ENCODE measurements at regions not wholly inside any gene's neighbourhood (a gene's known extent, or its start where the extent isn't known, plus 50 kb on each side); places are given as distances from the start of the nearest gene placed in this dataset.

DNA sequence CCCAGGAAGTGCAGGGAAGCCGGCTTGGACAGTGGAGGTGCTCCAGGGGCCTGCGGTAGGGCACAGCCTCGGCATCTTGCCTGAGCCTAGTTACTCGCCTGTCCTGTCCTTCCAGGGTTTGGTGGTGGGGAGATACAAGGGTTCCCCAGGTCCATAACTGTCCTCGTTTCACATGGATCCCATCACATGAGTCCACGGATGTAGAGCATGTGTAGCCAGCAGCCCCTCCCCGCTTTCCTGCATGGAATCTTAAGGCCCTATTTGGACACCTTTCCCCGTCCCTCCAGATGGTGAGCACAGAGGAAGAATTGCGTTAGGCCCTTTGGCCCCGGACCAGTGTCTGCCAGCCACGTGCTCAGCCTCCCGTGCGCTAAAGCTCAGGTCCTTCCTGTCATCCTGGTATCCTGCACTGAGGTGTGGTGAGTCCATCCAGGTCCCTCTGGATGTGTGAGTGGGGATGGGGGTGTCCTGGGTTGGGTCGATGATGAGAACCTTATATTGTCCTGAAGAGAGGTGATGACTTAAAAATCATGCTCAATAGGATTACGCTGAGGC is 230.4 kb downstream of the SNRPN start:
- intact Hi-C loops (cut with micrococcal nuclease): no loop called here
- Histone ChIP-seq H3K9me3 (replicated peaks; ENCODE audit: control insufficient read depth, insufficient read depth, low read length) (peaks cover 8% of the 10 kb centered on the region), H3K79me2 (ENCODE audit: control insufficient read depth, insufficient read depth, low read length) (no peaks in the 10 kb centered on the region), H4K20me1 (replicated peaks; ENCODE audit: control insufficient read depth, extremely low read depth, insufficient read depth, low read length) (no peaks in the 10 kb centered on the region), H2AFZ (ENCODE audit: low read depth, low read length) (no peak overlapping the region), H3K9ac (replicated peaks; ENCODE audit: extremely low read depth, insufficient read depth, low read length) (no peak overlapping the region), H3K36me3 (ENCODE audit: control insufficient read depth in 2 of 2, extremely low read depth in 1 of 2, insufficient read depth in 2 of 2, low read length in 2 of 2) (no peaks in the 10 kb centered on the region), H3K9me1 (replicated peaks; ENCODE audit: control insufficient read depth, extremely low read depth, insufficient read depth, low read length) (no peaks in the 10 kb centered on the region), H3K4me2 (ENCODE audit: insufficient read depth, low read length) (no peak overlapping the region), H3K27me3 (ENCODE audit: control insufficient read depth in 2 of 2, insufficient read depth in 2 of 2, low read length in 2 of 2) (no peaks in the 10 kb centered on the region), H3K4me3 (replicated peaks in 1 of 3; ENCODE audit: insufficient read depth in 1 of 3, low read depth in 1 of 3, low read length in 3 of 3) (no peak overlapping the region), H3K4me1 (ENCODE audit: control insufficient read depth, extremely low read depth, insufficient read depth, low read length) (no peaks in the 10 kb centered on the region), H3K27ac (ENCODE audit: insufficient read depth, low read depth, low read length) (no peak overlapping the region)
- TF ChIP-seq GATA2 (IDR thresholded peaks at IDR 0.05; ENCODE audit: insufficient read depth, insufficient read length, low read depth, low read length): no peak
- no peak for TF ChIP-seq POLR2A (IDR thresholded peaks at IDR 0.05; ENCODE audit: low read depth, low read length)
- no peak for TF ChIP-seq JUN (IDR thresholded peaks at IDR 0.05; ENCODE audit: borderline replicate concordance, insufficient read depth, insufficient read length, low read depth)
- TF ChIP-seq MYC (IDR thresholded peaks at IDR 0.05; ENCODE audit: low read depth, low read length): no peak
- TF ChIP-seq, protein P1, sequence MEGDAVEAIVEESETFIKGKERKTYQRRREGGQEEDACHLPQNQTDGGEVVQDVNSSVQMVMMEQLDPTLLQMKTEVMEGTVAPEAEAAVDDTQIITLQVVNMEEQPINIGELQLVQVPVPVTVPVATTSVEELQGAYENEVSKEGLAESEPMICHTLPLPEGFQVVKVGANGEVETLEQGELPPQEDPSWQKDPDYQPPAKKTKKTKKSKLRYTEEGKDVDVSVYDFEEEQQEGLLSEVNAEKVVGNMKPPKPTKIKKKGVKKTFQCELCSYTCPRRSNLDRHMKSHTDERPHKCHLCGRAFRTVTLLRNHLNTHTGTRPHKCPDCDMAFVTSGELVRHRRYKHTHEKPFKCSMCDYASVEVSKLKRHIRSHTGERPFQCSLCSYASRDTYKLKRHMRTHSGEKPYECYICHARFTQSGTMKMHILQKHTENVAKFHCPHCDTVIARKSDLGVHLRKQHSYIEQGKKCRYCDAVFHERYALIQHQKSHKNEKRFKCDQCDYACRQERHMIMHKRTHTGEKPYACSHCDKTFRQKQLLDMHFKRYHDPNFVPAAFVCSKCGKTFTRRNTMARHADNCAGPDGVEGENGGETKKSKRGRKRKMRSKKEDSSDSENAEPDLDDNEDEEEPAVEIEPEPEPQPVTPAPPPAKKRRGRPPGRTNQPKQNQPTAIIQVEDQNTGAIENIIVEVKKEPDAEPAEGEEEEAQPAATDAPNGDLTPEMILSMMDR (IDR thresholded peaks at IDR 0.05; ENCODE audit: extremely low read depth in 1 of 2, insufficient read depth in 1 of 2, low read depth in 1 of 2, low read length in 2 of 2): no peak
- no peak for TF ChIP-seq FOS (IDR thresholded peaks at IDR 0.05; ENCODE audit: borderline replicate concordance, insufficient read depth, low read length)
- no peak for TF ChIP-seq EZH2 (IDR thresholded peaks at IDR 0.05; ENCODE audit: borderline replicate concordance, low read depth, low read length, severe bottlenecking)
- TF ChIP-seq, protein P2, sequence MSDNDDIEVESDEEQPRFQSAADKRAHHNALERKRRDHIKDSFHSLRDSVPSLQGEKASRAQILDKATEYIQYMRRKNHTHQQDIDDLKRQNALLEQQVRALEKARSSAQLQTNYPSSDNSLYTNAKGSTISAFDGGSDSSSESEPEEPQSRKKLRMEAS (IDR thresholded peaks at IDR 0.05; ENCODE audit: insufficient read depth, insufficient read length): no peak
- ChIA-PET POLR2A (no interaction called here), CTCF (no interaction called here)
- no peak for FAIRE-seq
- no peak for DNase-seq (ENCODE audit: low read depth, low spot score)
- dilution Hi-C loops (cut with MboI; ENCODE audit: extremely low pct_ligation_motif_present, low sequenced_read_pairs): no loop called here
- no TSS peak for BruUV-seq (replicated peaks)
